ENCODE measurements at regions not wholly inside any gene's neighbourhood (a gene's known extent, or its start where the extent isn't known, plus 50 kb on each side); places are given as distances from the start of the nearest gene placed in this dataset.

GRCh38 chr13:33891196-33891742 is 73.3 kb downstream of the RFC3 start:
- H3K36me3 ChIP-seq (ENCODE audit: control insufficient read depth in 2 of 2, insufficient read depth in 2 of 2, low read length in 2 of 2), result no peaks in the 10 kb centered on the region
- no peak overlapping the region for H3K27ac ChIP-seq (ENCODE audit: low read depth in 2 of 2, low read length in 2 of 2)
- H3K9me3 ChIP-seq (ENCODE audit: control insufficient read depth in 2 of 2, low read length in 2 of 2), result peaks cover 0 to 3% of the 10 kb centered on the region in 2 donors
- no peak overlapping the region for H3K9ac ChIP-seq (ENCODE audit: low read depth in 1 of 2, low read length in 2 of 2)
- H3K4me1 ChIP-seq (ENCODE audit: control insufficient read depth in 2 of 2, insufficient read depth in 2 of 2, low read length in 2 of 2), result no peaks in the 10 kb centered on the region
- H3K4me3 ChIP-seq (ENCODE audit: low read length in 2 of 2), result no peak overlapping the region
- H3K27me3 ChIP-seq (ENCODE audit: control insufficient read depth in 2 of 2, insufficient read depth in 2 of 2, low read length in 2 of 2), result no peaks in the 10 kb centered on the region

- peaks cover 0 to 3% of the 10 kb centered on the region in 2 donors for H3K9me3 ChIP-seq (ENCODE audit: control insufficient read depth in 2 of 2, low read length in 2 of 2)
- H3K27ac ChIP-seq (ENCODE audit: low read depth in 2 of 2, low read length in 2 of 2), result no peak overlapping the region
- H3K4me1 ChIP-seq (ENCODE audit: control insufficient read depth in 2 of 2, insufficient read depth in 2 of 2, low read length in 2 of 2), result no peaks in the 10 kb centered on the region
- no peak overlapping the region for H3K9ac ChIP-seq (ENCODE audit: low read depth in 1 of 2, low read length in 2 of 2)
- no peaks in the 10 kb centered on the region for H3K36me3 ChIP-seq (ENCODE audit: control insufficient read depth in 2 of 2, insufficient read depth in 2 of 2, low read length in 2 of 2)
- no peak overlapping the region for H3K4me3 ChIP-seq (ENCODE audit: low read length in 2 of 2)
- no peaks in the 10 kb centered on the region for H3K27me3 ChIP-seq (ENCODE audit: control insufficient read depth in 2 of 2, insufficient read depth in 2 of 2, low read length in 2 of 2)
Observed at GRCh38 chr13:33893559-33893958, 75.6 kb downstream of the RFC3 start.

GRCh38 chr13:33904431-33904830 is 86.5 kb downstream of the RFC3 start:
- Histone ChIP-seq H3K27me3 (ENCODE audit: control insufficient read depth in 2 of 2, insufficient read depth in 2 of 2, low read length in 2 of 2) (no peaks in the 10 kb centered on the region), H3K27ac (ENCODE audit: low read depth in 2 of 2, low read length in 2 of 2) (no peak overlapping the region), H3K4me1 (ENCODE audit: control insufficient read depth in 2 of 2, insufficient read depth in 2 of 2, low read length in 2 of 2) (no peaks in the 10 kb centered on the region), H3K9me3 (ENCODE audit: control insufficient read depth in 2 of 2, low read length in 2 of 2) (no peaks in the 10 kb centered on the region), H3K36me3 (ENCODE audit: control insufficient read depth in 2 of 2, insufficient read depth in 2 of 2, low read length in 2 of 2) (no peaks in the 10 kb centered on the region), H3K4me3 (ENCODE audit: low read length in 2 of 2) (no peak overlapping the region), H3K9ac (ENCODE audit: low read depth in 1 of 2, low read length in 2 of 2) (no peak overlapping the region)

GRCh38 chr13:33908116-33908515 is 90.2 kb downstream of the RFC3 start:
- Histone ChIP-seq H3K27me3 (ENCODE audit: control insufficient read depth in 2 of 2, insufficient read depth in 2 of 2, low read length in 2 of 2) (no peaks in the 10 kb centered on the region), H3K4me3 (ENCODE audit: low read length in 2 of 2) (no peak overlapping the region), H3K36me3 (ENCODE audit: control insufficient read depth in 2 of 2, insufficient read depth in 2 of 2, low read length in 2 of 2) (no peaks in the 10 kb centered on the region), H3K27ac (ENCODE audit: low read depth in 2 of 2, low read length in 2 of 2) (no peak overlapping the region), H3K9ac (ENCODE audit: low read depth in 1 of 2, low read length in 2 of 2) (no peak overlapping the region), H3K4me1 (ENCODE audit: control insufficient read depth in 2 of 2, insufficient read depth in 2 of 2, low read length in 2 of 2) (no peaks in the 10 kb centered on the region), H3K9me3 (ENCODE audit: control insufficient read depth in 2 of 2, low read length in 2 of 2) (no peaks in the 10 kb centered on the region)

- no peak overlapping the region for H3K27ac ChIP-seq (ENCODE audit: low read depth in 2 of 2, low read length in 2 of 2)
- no peaks in the 10 kb centered on the region for H3K36me3 ChIP-seq (ENCODE audit: control insufficient read depth in 2 of 2, insufficient read depth in 2 of 2, low read length in 2 of 2)
- H3K4me1 ChIP-seq (ENCODE audit: control insufficient read depth in 2 of 2, insufficient read depth in 2 of 2, low read length in 2 of 2), result no peaks in the 10 kb centered on the region
- H3K9me3 ChIP-seq (ENCODE audit: control insufficient read depth in 2 of 2, low read length in 2 of 2), result no peaks in the 10 kb centered on the region
- no peak overlapping the region for H3K4me3 ChIP-seq (ENCODE audit: low read length in 2 of 2)
- H3K27me3 ChIP-seq (ENCODE audit: control insufficient read depth in 2 of 2, insufficient read depth in 2 of 2, low read length in 2 of 2), result no peaks in the 10 kb centered on the region
- H3K9ac ChIP-seq (ENCODE audit: low read depth in 1 of 2, low read length in 2 of 2), result no peak overlapping the region
Observed at GRCh38 chr13:33910255-33910654, 92.3 kb downstream of the RFC3 start.

- H3K4me3 ChIP-seq (ENCODE audit: low read length in 2 of 2), result no peak overlapping the region
- H3K4me1 ChIP-seq (ENCODE audit: control insufficient read depth in 2 of 2, insufficient read depth in 2 of 2, low read length in 2 of 2), result no peaks in the 10 kb centered on the region
- no peaks in the 10 kb centered on the region for H3K9me3 ChIP-seq (ENCODE audit: control insufficient read depth in 2 of 2, low read length in 2 of 2)
- H3K27ac ChIP-seq (ENCODE audit: low read depth in 2 of 2, low read length in 2 of 2), result no peak overlapping the region
- H3K9ac ChIP-seq (ENCODE audit: low read depth in 1 of 2, low read length in 2 of 2), result no peak overlapping the region
- no peaks in the 10 kb centered on the region for H3K36me3 ChIP-seq (ENCODE audit: control insufficient read depth in 2 of 2, insufficient read depth in 2 of 2, low read length in 2 of 2)
- H3K27me3 ChIP-seq (ENCODE audit: control insufficient read depth in 2 of 2, insufficient read depth in 2 of 2, low read length in 2 of 2), result no peaks in the 10 kb centered on the region
Observed at GRCh38 chr13:33911521-33911920, 93.6 kb downstream of the RFC3 start.

GRCh38 chr13:33913829-33914228 is 95.9 kb downstream of the RFC3 start:
- H3K27me3 ChIP-seq (ENCODE audit: control insufficient read depth in 2 of 2, insufficient read depth in 2 of 2, low read length in 2 of 2), result no peaks in the 10 kb centered on the region
- no peak overlapping the region for H3K4me3 ChIP-seq (ENCODE audit: low read length in 2 of 2)
- no peak overlapping the region for H3K27ac ChIP-seq (ENCODE audit: low read depth in 2 of 2, low read length in 2 of 2)
- no peaks in the 10 kb centered on the region for H3K4me1 ChIP-seq (ENCODE audit: control insufficient read depth in 2 of 2, insufficient read depth in 2 of 2, low read length in 2 of 2)
- no peaks in the 10 kb centered on the region for H3K9me3 ChIP-seq (ENCODE audit: control insufficient read depth in 2 of 2, low read length in 2 of 2)
- H3K36me3 ChIP-seq (ENCODE audit: control insufficient read depth in 2 of 2, insufficient read depth in 2 of 2, low read length in 2 of 2), result no peaks in the 10 kb centered on the region
- H3K9ac ChIP-seq (ENCODE audit: low read depth in 1 of 2, low read length in 2 of 2), result no peak overlapping the region

GRCh38 chr13:33917190-33917589 is 99.2 kb downstream of the RFC3 start:
- no peaks in the 10 kb centered on the region for H3K9me3 ChIP-seq (ENCODE audit: control insufficient read depth in 2 of 2, low read length in 2 of 2)

GRCh38 chr13:33918199-33918932 is 100.4 kb downstream of the RFC3 start:
- H3K9ac ChIP-seq (ENCODE audit: low read depth in 1 of 2, low read length in 2 of 2), result no peak overlapping the region
- H3K27ac ChIP-seq (ENCODE audit: low read depth in 2 of 2, low read length in 2 of 2), result no peak overlapping the region
- H3K9me3 ChIP-seq (ENCODE audit: control insufficient read depth in 2 of 2, low read length in 2 of 2), result no peaks in the 10 kb centered on the region
- no peaks in the 10 kb centered on the region for H3K27me3 ChIP-seq (ENCODE audit: control insufficient read depth in 2 of 2, insufficient read depth in 2 of 2, low read length in 2 of 2)
- H3K4me3 ChIP-seq (ENCODE audit: low read length in 2 of 2), result no peak overlapping the region
- no peaks in the 10 kb centered on the region for H3K36me3 ChIP-seq (ENCODE audit: control insufficient read depth in 2 of 2, insufficient read depth in 2 of 2, low read length in 2 of 2)
- no peaks in the 10 kb centered on the region for H3K4me1 ChIP-seq (ENCODE audit: control insufficient read depth in 2 of 2, insufficient read depth in 2 of 2, low read length in 2 of 2)

More at GRCh38 chr13:33917190-33917589, 99.2 kb downstream of the RFC3 start:
- H3K4me3 ChIP-seq (ENCODE audit: low read length in 2 of 2), result no peak overlapping the region
- H3K36me3 ChIP-seq (ENCODE audit: control insufficient read depth in 2 of 2, insufficient read depth in 2 of 2, low read length in 2 of 2), result no peaks in the 10 kb centered on the region
- no peaks in the 10 kb centered on the region for H3K4me1 ChIP-seq (ENCODE audit: control insufficient read depth in 2 of 2, insufficient read depth in 2 of 2, low read length in 2 of 2)
- no peak overlapping the region for H3K27ac ChIP-seq (ENCODE audit: low read depth in 2 of 2, low read length in 2 of 2)
- H3K9ac ChIP-seq (ENCODE audit: low read depth in 1 of 2, low read length in 2 of 2), result no peak overlapping the region
- H3K27me3 ChIP-seq (ENCODE audit: control insufficient read depth in 2 of 2, insufficient read depth in 2 of 2, low read length in 2 of 2), result no peaks in the 10 kb centered on the region

- no peaks in the 10 kb centered on the region for H3K4me1 ChIP-seq (ENCODE audit: control insufficient read depth in 2 of 2, insufficient read depth in 2 of 2, low read length in 2 of 2)
- H3K27me3 ChIP-seq (ENCODE audit: control insufficient read depth in 2 of 2, insufficient read depth in 2 of 2, low read length in 2 of 2), result no peaks in the 10 kb centered on the region
- H3K9ac ChIP-seq (ENCODE audit: low read depth in 1 of 2, low read length in 2 of 2), result no peak overlapping the region
- H3K4me3 ChIP-seq (ENCODE audit: low read length in 2 of 2), result no peak overlapping the region
- H3K27ac ChIP-seq (ENCODE audit: low read depth in 2 of 2, low read length in 2 of 2), result no peak overlapping the region
- H3K36me3 ChIP-seq (ENCODE audit: control insufficient read depth in 2 of 2, insufficient read depth in 2 of 2, low read length in 2 of 2), result no peaks in the 10 kb centered on the region
- H3K9me3 ChIP-seq (ENCODE audit: control insufficient read depth in 2 of 2, low read length in 2 of 2), result no peaks in the 10 kb centered on the region
Observed at GRCh38 chr13:33919120-33919519, 101.2 kb downstream of the RFC3 start.

Data from mucosa of rectum (tissue), 2 donors.